ENCODE measurements at regions not wholly inside any gene's neighbourhood (a gene's known extent, or its start where the extent isn't known, plus 50 kb on each side); places are given as distances from the start of the nearest gene placed in this dataset.

- 46 to 57% (median 52%) methylated on average over 2 of the region's 2 CpGs for WGBS, 5 donors
- H3K4me1 ChIP-seq = no peaks in the 10 kb centered on the region
- H3K4me3 ChIP-seq = no peak overlapping the region
- intact Hi-C loops (cut with DNase I; ENCODE audit: low total_unique reads) = no loop called here
- no peak for TF ChIP-seq CTCF (IDR thresholded peaks at IDR 0.05 in 8 of 11, conservative IDR thresholded peaks at IDR 0.05 in 3 of 11)
- TF ChIP-seq POLR2A (IDR thresholded peaks at IDR 0.05) = no peak
- TF ChIP-seq POLR2AphosphoS5 (IDR thresholded peaks at IDR 0.05) = no peak
- DNase-seq = no peak
- H3K9me3 ChIP-seq = peaks cover 0 to 4% (median 0%) of the 10 kb centered on the region in 8 donors
- no peaks in the 10 kb centered on the region for H3K27me3 ChIP-seq (replicated peaks in 1 of 7)
- no peak overlapping the region for H3K27ac ChIP-seq
- H3K36me3 ChIP-seq = no peaks in the 10 kb centered on the region
Measured at GRCh38 chr1:218957971-218958370, 215.7 kb upstream of the LYPLAL1 start.

DNA sequence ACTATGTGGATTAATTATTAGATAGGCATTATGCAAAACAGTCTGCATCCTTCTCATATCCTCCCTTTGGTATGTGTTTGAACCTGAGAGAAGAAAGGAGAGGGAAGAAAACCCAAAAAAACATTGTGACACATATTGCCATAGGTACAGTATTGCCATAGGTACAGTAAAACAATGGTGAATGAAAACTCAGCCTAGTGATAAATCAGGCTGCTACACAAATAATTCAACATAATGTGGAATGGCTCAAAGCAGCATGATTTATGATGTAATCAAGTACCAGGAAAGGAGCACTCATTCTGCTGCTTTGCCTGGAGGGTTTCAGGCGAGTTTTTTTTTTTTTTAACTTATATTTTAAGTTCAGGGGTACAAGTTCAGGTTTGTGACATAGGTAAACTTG is 213.9 kb upstream of the LYPLAL1 start:
- 18 to 39% (median 29%) methylated on average over 1 of the region's 1 CpG for WGBS, 5 donors
- H3K4me3 ChIP-seq = no peak overlapping the region
- no peaks in the 10 kb centered on the region for H3K36me3 ChIP-seq
- H3K27me3 ChIP-seq (replicated peaks in 1 of 7) = no peaks in the 10 kb centered on the region
- no peak for DNase-seq
- TF ChIP-seq CTCF (IDR thresholded peaks at IDR 0.05 in 8 of 11, conservative IDR thresholded peaks at IDR 0.05 in 3 of 11) = no peak
- TF ChIP-seq POLR2AphosphoS5 (IDR thresholded peaks at IDR 0.05) = no peak
- TF ChIP-seq POLR2A (IDR thresholded peaks at IDR 0.05) = no peak
- peaks cover 0 to 4% (median 0%) of the 10 kb centered on the region in 8 donors for H3K9me3 ChIP-seq
- no peaks in the 10 kb centered on the region for H3K4me1 ChIP-seq
- H3K27ac ChIP-seq = no peak overlapping the region
- intact Hi-C loops (cut with DNase I; ENCODE audit: low total_unique reads) = no loop called here

- H3K9me3 ChIP-seq = peaks cover 0 to 13% (median 4%) of the 10 kb centered on the region in 8 donors
- H3K36me3 ChIP-seq = no peaks in the 10 kb centered on the region
- H3K4me3 ChIP-seq = no peak overlapping the region
- no peaks in the 10 kb centered on the region for H3K4me1 ChIP-seq
- intact Hi-C loops (cut with DNase I; ENCODE audit: low total_unique reads) = no loop called here
- no peak overlapping the region for H3K27ac ChIP-seq
- DNase-seq = no peak
- no peak for TF ChIP-seq POLR2A (IDR thresholded peaks at IDR 0.05)
- TF ChIP-seq CTCF (IDR thresholded peaks at IDR 0.05 in 8 of 11, conservative IDR thresholded peaks at IDR 0.05 in 3 of 11) = no peak
- no peak for TF ChIP-seq POLR2AphosphoS5 (IDR thresholded peaks at IDR 0.05)
- WGBS, 5 donors = 68 to 77% (median 72%) methylated on average over 7 of the region's 7 CpGs
- H3K27me3 ChIP-seq (replicated peaks in 1 of 7) = no peaks in the 10 kb centered on the region
Measured at GRCh38 chr1:218964471-218965185, 209.1 kb upstream of the LYPLAL1 start.

GRCh38 chr1:218965821-218966220 is 207.9 kb upstream of the LYPLAL1 start:
- Histone ChIP-seq H3K4me3 (no peak overlapping the region), H3K27ac (no peak overlapping the region), H3K36me3 (no peaks in the 10 kb centered on the region), H3K9me3 (peaks cover 0 to 13% (median 4%) of the 10 kb centered on the region in 8 donors), H3K27me3 (replicated peaks in 1 of 7) (no peaks in the 10 kb centered on the region), H3K4me1 (no peaks in the 10 kb centered on the region)
- no peak for DNase-seq
- 75 to 90% (median 86%) methylated on average over 1 of the region's 1 CpG for WGBS, 5 donors
- intact Hi-C loops (cut with DNase I; ENCODE audit: low total_unique reads) = no loop called here
- TF ChIP-seq POLR2A (IDR thresholded peaks at IDR 0.05) (no peak), CTCF (IDR thresholded peaks at IDR 0.05 in 8 of 11, conservative IDR thresholded peaks at IDR 0.05 in 3 of 11) (no peak), POLR2AphosphoS5 (IDR thresholded peaks at IDR 0.05) (no peak)
